Occipital lobe (tissue), 1 donor: ENCODE measurements at regions not wholly inside any gene's neighbourhood (a gene's known extent, or its start where the extent isn't known, plus 50 kb on each side); places are given as distances from the start of the nearest gene placed in this dataset.
A peak's percentile ranks its signal among the peaks of the same experiment; 100 is the strongest.
"Not testable (repeated sequence)": the region's sequence is repeated elsewhere in the genome, so short reads cannot be mapped to it uniquely, and the experiment has no call there.

Experiments used
- DNase-seq: peaks from one replicate; lab custom pipeline; 2025; lab: John Stamatoyannopoulos, UW

DNA sequence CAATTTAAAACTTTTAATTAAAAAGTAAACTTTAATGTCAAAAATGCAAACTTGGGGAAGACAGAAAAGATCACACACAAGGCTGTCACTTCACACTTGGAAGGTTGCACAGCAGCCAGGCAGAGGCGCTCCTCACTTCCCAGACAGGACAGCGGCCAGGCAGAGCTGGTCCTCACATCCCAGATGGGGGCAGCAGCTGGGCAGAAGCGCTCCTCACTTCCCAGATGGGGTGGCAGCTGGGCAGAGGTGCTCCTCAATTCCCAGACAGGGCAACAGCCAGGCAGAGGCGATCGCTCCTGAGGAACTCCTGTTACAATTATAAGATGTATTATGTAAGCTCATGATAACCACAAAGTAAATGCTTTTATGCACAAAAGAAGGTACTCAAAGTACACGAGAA lies 1181.1 kb downstream of the SLITRK5 start:
- DNase-seq, result not testable (repeated sequence)

DNA sequence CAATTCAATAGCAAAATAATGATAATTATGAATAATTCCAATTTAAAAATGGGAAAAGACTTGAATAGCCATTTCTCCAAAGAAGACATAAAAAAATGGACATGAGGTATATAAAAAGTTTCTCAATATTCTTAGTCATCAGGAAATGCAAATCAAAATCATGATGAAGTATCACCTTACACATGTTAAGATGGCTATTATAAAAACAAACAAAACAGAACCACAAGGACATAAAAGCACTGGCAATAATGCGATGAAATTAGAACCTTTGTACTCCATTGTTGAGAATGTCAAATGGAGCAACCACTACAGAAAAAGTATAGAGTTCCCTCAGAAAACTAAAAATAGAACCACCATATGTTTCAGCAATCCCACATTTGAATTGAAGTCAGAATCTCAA lies 1186.1 kb downstream of the SLITRK5 start:
- no peak for DNase-seq

DNA sequence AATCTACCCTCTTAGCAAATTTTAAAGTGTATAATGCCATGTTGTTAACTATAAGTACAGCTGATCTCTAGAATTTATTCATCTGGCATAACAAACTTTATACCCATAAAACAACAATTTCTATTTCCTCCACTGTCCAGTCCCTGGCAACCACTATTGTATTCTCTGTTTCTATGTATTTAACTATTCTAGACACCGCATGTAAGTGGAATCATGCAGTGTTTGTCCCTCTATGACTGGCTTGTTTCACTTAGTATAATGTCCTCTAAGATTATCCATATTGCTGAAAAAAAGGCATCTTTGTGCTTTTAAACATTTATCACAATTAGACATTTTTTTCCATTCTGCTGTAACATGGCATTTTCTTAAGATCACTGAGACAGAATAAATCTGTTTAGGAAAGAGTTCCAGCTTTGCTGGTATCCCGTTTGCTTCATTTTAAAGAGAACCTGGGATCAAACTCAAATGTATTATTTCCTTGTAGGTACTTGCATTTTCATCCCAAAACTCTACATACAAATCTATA lies 1191.0 kb downstream of the SLITRK5 start:
- no peak for DNase-seq

DNA sequence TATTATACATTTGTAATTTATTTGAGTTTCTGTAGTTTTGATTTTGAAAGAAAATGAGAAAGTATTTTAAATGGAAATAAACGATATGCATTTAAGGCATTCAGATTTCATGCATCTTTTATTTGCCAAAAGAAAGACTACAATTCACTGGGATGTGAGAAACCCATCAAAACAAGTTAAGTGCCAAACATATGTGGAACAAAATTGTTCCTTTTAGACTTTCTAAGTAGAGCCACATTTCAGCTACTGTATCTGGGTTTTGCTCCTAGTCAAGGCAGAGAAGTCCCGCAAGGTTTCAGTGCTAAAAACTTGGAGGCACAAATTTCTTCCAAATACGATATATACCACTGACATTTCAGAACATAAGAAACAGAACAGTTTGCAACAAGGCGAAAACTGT lies 1191.9 kb downstream of the SLITRK5 start:
- no peak for DNase-seq

DNA sequence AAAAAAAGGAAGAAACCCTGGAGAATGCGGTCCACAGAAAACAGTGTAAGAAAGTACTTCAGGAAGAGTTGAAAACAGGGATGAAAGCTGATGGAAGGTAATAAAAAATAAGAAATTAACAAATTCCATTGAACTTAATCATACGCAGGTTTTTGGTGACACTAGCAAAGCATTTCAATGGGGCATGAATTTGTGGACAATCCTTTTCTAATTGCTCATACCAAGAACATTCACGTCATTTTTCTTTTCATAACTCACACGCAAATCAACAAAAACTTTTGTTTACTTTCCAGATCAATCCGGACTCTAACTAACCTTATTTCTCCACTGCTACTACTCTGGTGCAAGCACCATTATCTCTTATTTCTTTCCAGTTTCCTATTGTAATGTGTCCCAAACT lies 1195.0 kb downstream of the SLITRK5 start:
- no peak for DNase-seq

DNA sequence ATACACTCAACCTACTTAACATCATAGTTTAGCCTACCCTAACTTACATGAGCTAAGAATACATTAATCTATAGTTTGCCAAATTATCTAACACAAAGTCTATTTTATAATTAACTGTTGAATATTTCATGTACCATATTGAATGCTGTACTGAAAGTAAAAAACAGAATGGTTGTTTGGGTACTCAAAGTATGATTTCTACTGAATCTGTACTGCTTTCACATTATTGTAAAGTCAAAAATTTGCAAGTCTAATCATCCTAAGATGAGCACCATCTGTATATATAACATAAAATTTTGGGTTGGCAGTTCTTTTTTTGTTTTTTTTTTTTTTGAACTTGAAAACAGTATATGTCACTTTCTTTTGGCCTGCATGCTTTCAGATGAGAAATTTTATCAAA lies 1212.6 kb downstream of the SLITRK5 start:
- DNase-seq, result no peak

DNA sequence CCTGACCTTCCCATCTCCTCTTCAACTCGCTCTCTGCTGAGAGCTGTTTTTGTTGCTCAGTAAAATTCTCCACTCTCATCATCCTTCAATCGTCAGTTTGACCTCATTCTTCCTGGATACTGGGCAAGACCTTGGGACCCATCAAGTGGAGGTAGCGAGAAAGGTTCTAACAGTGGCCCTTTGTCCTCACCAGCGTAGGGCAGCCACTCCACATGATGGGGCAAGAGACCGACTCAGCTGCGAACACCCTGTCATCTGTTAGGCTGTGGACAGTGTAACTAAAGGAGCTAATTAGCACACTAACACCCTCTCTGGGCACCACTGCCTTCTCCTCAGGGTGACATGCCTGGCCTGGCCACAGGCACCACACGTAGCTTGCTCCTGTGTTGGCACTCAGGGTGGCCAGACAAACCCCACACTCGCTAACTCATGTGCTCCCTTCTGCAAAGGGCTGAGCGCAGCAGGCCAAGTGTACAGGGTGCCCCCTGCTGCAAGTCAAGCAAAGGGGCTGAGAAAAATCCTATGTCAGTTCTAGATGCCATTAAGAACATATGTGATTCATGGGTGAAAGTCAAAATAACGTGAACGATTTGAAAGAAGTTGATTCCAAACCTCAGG lies 1216.0 kb downstream of the SLITRK5 start:
- no peak for DNase-seq

DNA sequence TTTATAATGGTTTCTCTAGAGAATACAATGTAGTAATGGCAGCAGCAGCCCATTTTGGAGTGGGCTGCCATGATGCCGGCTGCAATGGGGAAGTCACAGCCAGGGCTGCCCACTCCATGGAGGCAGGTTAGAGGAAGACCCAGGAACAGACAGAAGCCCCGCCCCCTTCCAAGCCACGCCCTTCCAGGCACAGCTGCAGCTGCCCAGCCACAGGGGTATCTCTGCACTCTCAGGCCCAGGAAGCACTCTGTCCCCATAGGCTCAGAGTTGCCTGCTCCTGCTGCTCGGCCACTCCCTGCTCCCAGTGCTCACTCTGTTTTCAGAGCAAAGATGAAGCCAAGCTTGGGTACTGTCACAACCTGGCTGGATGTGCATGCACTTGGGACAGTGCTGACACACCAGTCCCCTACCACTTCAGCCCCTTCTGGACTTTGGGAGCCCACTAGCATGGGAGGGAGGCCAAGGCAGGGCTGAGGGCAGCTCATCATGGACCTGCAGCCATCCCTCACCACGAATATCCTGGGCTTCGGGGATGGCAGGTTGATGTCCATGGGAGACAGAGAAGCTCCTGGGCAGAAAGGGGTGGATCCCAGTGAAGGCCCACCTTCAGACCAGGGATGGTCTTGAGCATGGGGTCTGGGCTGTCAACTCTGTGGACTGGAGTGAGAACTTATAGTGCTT lies 1224.2 kb downstream of the SLITRK5 start:
- no peak for DNase-seq

DNA sequence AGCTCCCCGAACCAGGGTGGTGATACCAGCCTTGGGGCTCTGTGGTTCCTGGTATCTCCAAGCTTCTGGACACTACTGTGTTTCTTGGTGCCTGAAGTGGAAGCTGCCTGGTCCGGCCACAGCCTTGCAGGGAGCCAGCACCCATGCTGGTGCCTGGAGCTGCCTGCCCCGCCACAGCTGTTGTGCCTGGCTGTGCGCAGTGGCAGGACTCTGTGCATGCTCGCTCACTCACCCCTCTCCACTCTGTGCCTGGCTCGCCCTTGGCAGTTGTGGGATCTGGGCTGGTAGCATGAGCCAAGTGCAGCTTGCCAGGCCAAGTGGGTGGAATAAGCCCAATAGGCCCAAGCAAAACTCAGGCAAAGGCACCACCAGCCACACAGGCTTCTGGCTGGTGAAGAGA lies 1225.3 kb downstream of the SLITRK5 start:
- no peak for DNase-seq

DNA sequence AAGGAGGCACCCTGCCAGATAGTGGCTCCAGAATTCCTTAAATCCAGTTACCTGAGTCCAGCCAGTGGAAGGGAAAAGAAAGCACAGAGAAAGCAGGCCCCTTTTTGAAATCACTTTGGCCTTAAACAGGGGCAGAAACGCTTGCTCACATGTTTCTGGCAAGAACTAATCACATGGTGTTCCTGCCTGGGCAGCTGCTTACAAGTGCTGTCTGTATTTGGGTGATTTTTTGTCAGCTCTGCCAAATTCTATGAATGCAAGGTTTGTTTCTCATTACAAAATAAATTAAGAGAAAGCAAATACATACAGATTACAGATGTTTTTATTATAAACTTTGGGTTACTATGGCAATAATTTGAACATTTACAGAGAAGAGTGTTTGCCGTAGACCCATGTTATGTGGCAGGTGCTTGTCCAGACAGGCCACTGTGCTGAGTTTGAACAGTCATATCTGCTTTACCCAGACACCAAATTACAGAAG lies 1237.8 kb downstream of the SLITRK5 start:
- no peak for DNase-seq

DNA sequence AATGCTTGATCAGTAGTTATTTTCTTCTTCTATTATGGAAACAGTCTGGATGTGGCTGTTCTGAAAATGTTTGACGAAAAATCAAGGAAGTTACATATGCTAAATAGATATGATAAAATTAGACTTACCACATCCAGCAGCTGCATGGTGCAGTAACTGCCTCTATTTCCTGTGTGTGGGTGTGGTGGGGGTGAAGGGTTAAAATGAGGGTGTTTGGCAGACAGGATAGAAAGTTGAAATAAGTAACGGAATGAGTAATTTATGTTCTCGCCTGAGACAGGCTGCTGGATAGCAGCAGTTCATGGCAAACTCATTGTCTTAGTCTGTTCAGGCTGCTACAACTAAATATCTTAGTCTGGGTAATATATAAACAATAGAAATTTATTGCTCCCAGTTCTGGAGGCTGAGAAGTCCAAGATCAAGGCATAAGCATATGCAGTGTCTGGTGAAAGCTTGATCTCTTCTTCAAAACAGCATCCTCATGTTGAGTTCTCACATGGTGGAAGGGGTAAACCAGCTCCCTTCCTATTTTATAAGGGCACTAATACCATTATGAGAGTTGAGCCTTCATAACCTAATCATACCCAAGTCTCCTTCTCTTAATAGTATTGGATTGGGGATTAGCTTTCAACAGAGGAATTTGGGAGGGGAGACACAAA lies 1248.9 kb downstream of the SLITRK5 start:
- no peak for DNase-seq

DNA sequence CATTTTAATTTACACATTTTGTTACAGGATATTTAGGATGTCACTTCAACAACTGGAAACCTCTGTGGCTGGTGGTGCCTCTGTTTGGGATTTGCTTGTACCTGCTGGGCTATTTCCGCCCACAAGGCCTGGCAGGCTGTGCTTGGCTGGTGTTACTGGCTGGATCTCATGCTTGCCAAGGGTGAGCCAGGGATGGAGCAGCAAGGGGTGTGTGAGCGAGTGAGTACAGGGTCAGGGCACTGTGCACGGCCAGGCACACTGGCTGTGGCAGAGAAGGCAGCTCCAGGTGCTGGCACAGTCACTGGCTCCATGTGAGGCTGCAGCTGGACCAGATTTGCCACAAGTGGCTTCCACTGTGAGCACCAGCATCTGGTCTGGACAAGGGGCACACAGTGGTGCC lies 1254.8 kb downstream of the SLITRK5 start:
- DNase-seq, result no peak

DNA sequence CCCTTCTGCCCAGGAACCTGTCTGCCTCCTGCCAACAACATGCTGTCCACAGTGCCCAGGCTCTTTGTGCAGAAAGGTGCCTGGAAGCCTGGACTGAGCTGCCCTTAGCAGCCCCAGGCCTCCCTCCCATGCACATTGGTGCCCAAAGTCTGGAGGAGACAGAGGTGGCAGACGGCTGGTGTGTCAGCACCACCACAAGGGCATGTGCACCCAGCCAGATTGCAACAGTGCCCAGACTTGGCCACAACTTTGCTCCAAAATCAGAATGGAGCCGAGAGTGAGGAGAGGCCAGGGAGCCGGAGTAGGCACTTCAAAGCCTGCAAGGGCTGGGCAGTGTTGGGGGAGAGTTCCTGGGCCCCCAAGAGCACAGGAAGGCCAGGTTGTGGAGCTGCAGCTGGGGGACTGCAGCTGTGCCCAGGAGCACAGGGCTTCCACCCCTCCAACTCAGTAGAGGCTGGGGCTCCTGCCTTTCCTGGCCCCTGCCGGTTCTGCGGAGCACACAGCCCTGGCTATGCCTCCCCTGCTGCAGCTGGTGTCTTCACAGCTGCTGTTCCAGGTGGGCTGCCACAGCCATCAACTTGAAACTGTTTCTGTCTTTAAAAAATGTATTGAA lies 1255.8 kb downstream of the SLITRK5 start:
- DNase-seq, result no peak

DNA sequence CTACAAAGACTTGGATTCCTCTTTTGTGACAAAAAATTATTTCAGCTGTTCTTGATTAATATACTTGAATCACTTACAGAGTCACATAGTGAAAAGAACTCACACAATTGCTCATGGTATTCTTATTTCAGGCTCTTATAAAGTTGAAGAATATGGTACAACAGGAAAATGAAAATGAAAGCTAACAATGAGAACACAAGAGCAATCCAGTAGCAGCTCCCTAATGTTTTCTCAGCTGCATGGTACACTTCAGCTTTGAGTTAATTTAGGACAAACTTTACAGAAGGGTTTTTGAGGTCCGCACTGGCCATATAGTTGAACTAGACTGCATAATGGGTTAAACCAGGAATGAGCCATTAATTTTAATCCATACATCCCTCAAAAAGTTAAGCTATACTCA lies 1261.8 kb downstream of the SLITRK5 start:
- no peak for DNase-seq

DNA sequence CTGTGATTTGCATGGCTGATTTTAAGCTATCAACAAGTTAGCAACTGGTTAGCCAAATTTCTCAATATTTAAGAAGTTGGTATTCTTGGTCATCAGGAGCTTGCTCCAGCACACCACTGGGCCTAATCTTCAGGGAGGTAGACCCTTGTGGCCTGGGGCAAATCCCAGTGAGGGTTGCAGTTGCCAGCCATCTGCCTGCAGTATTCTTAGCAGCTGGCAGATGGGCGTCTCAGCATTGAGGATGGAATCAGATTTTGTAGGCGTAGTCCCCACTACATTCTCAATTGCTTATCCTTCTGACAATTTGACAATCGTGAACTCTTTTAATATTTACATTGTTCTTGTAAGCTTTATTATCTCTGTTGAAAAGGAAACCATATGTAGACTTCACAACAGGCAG lies 1266.2 kb downstream of the SLITRK5 start:
- no peak for DNase-seq

DNA sequence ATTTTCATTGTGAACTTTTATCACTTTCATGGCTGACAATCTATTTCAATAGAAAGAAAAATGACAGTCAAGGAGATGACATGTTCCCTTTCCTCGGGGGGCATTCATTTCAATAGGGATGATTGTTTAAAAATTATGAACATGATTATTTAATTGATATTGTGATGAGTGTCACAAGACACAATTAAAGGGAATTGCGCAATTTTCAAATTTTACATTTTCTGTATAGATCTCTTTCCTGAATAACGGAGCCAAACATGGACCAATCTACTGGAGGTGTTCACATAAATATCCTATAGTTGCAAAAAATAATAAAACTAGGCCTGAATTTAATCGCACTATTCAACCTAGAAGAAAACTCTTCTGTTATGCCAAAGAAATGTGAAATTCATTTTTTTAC lies 1274.6 kb downstream of the SLITRK5 start:
- DNase-seq, result no peak

DNA sequence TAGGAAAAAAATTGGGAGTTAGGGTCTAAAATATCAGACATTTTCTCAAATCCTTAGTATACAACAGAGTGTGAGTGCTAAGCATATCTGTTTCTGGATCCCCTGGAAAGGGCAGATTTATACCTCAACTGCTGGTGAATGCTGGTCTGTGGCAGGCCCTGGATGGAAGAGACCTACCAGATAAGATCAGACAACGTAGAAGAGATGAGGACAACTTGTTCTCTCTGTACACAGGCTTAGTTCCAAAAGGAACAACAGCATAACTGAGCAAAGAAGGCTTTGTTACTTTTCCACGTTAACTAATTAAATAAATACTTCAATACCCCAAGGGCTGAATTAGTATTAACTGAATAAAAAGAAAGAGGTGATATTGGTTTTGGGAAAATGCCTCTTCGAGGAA lies 1277.3 kb downstream of the SLITRK5 start:
- DNase-seq, result no peak

DNA sequence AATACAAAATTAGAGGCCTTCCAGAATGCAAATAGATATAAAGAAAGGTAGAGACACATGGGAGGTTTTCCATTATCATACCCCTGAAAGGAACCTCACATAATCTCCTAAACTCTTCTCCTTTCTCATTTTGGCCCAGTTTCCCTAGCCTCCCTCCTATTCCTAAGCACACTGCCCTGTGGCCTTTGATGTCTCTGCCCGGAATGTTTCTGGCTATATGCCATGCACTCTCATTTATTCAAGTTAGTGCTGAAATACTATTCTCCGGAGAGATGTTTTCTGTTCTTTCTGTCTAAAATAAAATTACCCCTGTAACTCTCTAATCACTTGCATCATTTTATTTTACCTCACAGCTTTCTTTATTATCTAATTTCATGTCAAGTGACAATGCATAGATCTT lies 1287.7 kb downstream of the SLITRK5 start:
- DNase-seq, result no peak

DNA sequence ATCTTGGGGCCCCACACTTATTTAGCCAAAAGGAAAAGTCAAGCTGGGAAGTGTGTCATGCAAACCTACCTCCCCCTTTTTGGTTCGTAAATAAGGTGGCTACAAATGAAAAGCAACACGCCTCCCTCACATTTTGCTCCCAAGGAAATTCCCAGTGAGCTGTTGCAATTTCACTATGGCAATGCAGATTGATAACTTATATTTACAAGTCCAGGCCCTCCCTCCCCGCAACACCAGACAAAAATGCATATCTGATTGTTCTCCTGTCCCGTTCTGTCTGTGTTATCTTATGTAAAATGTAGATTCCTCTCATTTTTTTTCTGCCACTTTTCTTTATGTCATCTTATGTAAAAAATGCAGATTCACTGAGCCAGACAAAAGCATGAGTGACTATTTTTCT lies 1305.3 kb downstream of the SLITRK5 start:
- no peak for DNase-seq

DNA sequence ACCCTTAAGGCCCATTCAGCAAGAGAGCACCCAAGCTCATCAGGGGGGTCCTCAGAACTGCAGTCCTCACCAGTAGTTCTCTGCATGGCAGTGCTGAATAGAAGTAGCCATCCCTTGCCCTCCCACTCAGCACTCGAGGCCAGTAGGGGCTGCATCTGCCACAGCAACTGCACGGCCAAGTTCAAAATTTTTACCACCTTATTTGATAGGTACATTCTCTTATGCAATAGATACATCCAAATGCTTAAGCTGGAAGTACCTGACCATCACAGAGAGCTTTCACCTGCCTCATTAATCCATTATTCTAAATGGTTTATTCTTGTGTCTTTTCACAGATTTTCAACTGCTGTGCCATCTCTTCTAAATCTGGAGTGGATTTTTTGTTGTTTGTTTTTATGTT lies 1307.4 kb downstream of the SLITRK5 start:
- DNase-seq, result no peak

DNA sequence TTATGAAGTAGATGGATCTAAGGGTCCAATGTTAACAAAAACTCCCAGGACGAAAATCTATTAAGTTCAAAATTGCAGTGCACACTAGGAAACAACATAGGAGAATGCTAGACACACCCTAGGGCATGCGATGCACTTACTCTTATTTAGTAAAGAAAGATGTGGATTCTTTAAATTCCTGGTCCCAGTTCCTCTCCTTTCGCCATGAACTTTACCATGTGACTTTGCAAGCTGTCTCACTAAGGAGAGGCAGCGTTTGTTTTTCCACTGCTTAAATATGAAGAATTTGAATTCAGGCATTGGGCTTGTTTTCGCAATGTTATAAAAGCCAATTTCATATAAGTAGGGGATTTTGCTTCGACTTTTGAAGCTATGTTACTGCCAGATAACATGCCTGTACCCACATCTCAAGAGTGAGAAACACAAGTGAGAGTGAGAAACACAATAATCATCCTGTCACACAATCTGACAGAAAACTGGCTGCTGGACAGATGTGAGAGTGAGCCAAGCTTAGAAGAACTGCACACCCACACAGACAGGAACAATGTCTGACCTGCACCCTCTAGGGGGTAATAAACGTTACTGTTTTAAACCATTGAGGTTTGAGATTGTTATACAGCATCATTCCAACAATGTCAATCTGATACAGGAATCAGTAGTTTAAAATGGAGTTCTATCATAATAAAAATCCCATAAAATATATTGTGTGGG lies 1308.4 kb downstream of the SLITRK5 start:
- peak; percentile 1 for DNase-seq

DNA sequence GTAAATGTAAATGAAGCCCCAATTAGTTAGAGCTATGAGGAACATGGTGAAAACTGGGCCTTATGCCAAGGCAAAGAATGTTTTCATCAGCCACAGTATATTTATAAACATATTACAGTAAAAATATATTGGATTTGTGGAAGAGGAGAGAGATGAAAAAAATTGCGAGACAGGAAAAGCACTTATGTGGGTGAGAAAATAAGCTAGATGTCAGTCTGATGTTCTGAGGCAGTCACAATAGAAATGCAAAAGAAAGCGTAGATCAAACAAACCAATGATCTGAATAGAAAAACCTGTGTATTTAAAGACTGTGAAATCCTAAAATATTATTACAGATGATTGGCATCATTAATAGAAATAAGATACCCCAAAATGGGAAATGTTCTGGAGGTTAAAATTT lies 1332.5 kb downstream of the SLITRK5 start:
- no peak for DNase-seq
